GM12891 (cell line): ENCODE measurements at regions not wholly inside any gene's neighbourhood (a gene's known extent, or its start where the extent isn't known, plus 50 kb on each side); places are given as distances from the start of the nearest gene placed in this dataset.
"Not testable (repeated sequence)": the region's sequence is repeated elsewhere in the genome, so short reads cannot be mapped to it uniquely, and the experiment has no call there.

Source experiments
- DNase-seq: peaks from one replicate; pipeline ENCODE4 v3.0.0; 2011; ENCODE audit warnings: low spot score; ENCODE audit not compliant: insufficient read length
- FAIRE-seq: peaks from 2 replicates; lab custom pipeline; 2011; peaks lifted over from hg19 to GRCh38; lab: Jason Lieb, UNC
- PAX5 ChIP-seq: IDR thresholded peaks from 2 replicates; pipeline ENCODE4 v1.6.1; 2011; ENCODE audit warnings: low read length, moderate library complexity, mild to moderate bottlenecking; ENCODE audit not compliant: insufficient read depth, severe bottlenecking
- POLR2A ChIP-seq: IDR thresholded peaks from 2 replicates; pipeline ENCODE4 v1.6.1; 2011; ENCODE audit warnings: low read depth, low read length, control low read depth
- POLR2AphosphoS5 ChIP-seq: IDR thresholded peaks from 2 replicates; pipeline ENCODE4 v1.6.1; 2011; ENCODE audit warnings: low read depth, low read length, control low read depth
- POU2F2 ChIP-seq: IDR thresholded peaks from 2 replicates; pipeline ENCODE4 v1.6.1; 2011; ENCODE audit warnings: low read depth, mild to moderate bottlenecking, control low read depth, low read length, moderate library complexity
- SPI1 ChIP-seq: IDR thresholded peaks from 2 replicates; pipeline ENCODE4 v1.6.1; 2011; ENCODE audit warnings: low read depth, low read length, control low read depth
- TAF1 ChIP-seq: IDR thresholded peaks from 2 replicates; pipeline ENCODE4 v1.6.1; 2011; ENCODE audit warnings: low read depth, low read length, control low read depth

DNA sequence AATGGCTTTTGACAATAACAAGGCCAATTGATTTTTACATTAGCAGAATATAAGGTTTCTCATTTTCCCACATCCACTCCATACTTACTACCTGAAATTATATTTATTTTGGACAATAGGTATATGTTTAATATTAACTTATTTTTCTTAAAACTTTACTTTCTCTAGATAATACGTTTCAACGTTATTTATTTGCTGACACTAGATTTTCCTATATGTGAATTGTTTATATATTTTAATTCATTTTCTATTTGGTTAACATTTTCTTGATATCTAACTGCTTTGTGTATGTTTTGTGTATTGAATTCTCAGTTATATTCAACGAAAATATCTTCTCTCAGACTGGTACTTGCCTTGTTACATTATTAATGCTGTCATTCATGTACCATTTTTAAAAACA, 199.9 kb upstream of the TMEFF2 start:
- DNase-seq = no peak
- TF ChIP-seq POLR2A (no peak), POLR2AphosphoS5 (no peak), PAX5 (no peak), SPI1 (no peak), TAF1 (no peak), POU2F2 (no peak)
- FAIRE-seq = no peak

- TF ChIP-seq TAF1 (no peak), POLR2AphosphoS5 (no peak), POLR2A (no peak), POU2F2 (no peak), PAX5 (no peak), SPI1 (no peak)
- DNase-seq = no peak
- FAIRE-seq = no peak
These were observed 196.3 kb upstream of the TMEFF2 start for GRCh38 chr2:192391041-192391440.

- DNase-seq (no peak), FAIRE-seq (no peak)
- no peak for TF ChIP-seq POU2F2
- TF ChIP-seq POLR2A = no peak
- TF ChIP-seq PAX5 = no peak
- no peak for TF ChIP-seq TAF1
- TF ChIP-seq POLR2AphosphoS5 = no peak
- TF ChIP-seq SPI1 = no peak
These were observed 195.7 kb upstream of the TMEFF2 start for GRCh38 chr2:192390401-192390800.

GRCh38 chr2:192384191-192384590, 189.5 kb upstream of the TMEFF2 start:
- DNase-seq, FAIRE-seq: not testable (repeated sequence)

DNA sequence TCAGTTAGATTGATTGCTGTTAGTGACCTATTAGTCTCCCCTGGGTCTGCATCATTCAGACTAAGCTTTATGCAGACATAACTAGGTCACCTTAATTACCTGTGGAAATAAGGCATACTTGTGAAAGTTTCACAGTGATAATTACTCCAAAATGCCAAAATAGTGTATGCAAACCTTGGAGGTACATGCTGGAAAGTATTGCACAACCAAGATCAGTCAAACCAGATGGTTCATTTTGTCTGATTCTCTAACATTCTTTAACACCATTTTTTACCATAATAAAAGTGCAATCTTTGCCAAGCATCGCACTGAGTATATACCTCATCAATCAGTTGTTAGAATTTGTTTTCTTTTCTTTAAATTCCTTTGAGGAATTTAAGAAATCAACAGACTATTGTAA, 186.3 kb upstream of the TMEFF2 start:
- FAIRE-seq (no peak), DNase-seq (no peak)
- no peak for TF ChIP-seq POU2F2
- TF ChIP-seq TAF1 = no peak
- no peak for TF ChIP-seq POLR2A
- TF ChIP-seq SPI1 = no peak
- no peak for TF ChIP-seq POLR2AphosphoS5
- no peak for TF ChIP-seq PAX5

- TF ChIP-seq SPI1 (no peak), TAF1 (no peak)
- DNase-seq (no peak), FAIRE-seq (no peak)
These were observed 185.0 kb upstream of the TMEFF2 start for GRCh38 chr2:192379736-192380135.

- no peak for DNase-seq
- no peak for FAIRE-seq
- TF ChIP-seq SPI1 (no peak), POLR2AphosphoS5 (no peak), TAF1 (no peak), POLR2A (no peak), POU2F2 (no peak), PAX5 (no peak)
These were observed 182.4 kb upstream of the TMEFF2 start for GRCh38 chr2:192377173-192377572.

DNA sequence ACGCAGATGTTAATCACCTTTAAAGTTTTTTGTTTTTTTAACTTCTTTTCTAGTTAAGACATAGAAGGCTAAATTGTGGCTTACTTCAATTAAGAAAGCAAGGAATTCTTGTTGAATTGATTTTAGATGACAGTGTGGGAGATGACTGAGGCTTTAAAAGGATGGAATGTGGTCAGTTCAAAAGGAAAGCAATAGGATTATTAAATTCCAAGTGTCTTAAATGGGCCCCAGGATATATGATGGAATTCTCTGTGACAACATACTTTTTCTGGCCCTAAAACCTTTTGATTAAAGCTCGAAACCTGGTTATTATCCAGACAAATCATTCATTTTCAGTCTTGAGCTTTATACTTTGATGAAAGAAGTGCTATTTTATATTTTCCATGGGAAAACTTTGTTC, 179.0 kb upstream of the TMEFF2 start:
- no peak for FAIRE-seq
- DNase-seq = no peak
- TF ChIP-seq POU2F2 (no peak), TAF1 (no peak), POLR2A (no peak), PAX5 (no peak), POLR2AphosphoS5 (no peak), SPI1 (no peak)

DNA sequence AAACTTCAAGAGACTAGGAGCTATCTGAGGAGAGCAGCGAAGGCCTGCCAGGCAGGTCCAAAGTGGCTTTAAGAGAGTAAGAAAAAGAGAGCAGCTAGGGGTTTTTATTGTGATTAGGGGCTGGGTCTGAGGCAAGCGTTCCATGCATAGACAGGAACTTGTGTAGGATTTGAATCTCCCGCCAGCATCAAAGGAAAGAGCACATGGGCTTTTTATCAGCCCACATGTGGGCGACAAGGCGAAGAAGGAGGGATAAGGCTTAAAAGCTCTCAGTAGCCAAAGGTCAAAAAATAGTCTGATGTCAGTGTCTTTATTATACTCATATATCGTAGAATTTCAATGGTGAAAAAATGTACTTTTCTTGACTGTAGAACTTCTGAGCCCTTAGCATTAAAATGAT, 178.5 kb upstream of the TMEFF2 start:
- no peak for DNase-seq
- FAIRE-seq = no peak
- TF ChIP-seq TAF1 (no peak), SPI1 (no peak), PAX5 (no peak), POLR2AphosphoS5 (no peak), POLR2A (no peak), POU2F2 (no peak)

GRCh38 chr2:192369969-192370368, 175.2 kb upstream of the TMEFF2 start:
- FAIRE-seq (no peak), DNase-seq (no peak)
- TF ChIP-seq POLR2A = no peak
- no peak for TF ChIP-seq POLR2AphosphoS5
- no peak for TF ChIP-seq TAF1
- no peak for TF ChIP-seq POU2F2
- no peak for TF ChIP-seq SPI1
- no peak for TF ChIP-seq PAX5

DNA sequence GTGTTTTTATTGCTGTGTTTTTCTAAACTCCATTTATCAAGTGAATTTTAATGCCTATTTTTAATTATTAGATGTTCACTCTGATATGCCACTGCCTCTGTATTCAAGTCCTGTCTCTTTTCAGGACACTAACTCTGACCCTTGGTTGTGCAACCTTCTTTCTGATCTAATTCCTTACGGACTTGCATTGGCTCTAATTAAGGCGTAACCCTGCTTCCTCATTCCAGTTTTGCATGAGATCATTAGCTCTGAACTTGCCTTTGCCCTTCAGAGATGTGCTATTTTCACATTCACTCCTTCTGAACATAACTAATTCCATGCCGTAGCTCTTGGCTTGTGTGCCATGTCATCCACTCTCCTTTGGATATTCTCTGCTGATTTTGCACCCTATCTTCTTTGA, 162.5 kb upstream of the TMEFF2 start:
- TF ChIP-seq POU2F2 = no peak
- TF ChIP-seq TAF1 = no peak
- no peak for TF ChIP-seq POLR2A
- no peak for TF ChIP-seq PAX5
- TF ChIP-seq POLR2AphosphoS5 = no peak
- TF ChIP-seq SPI1 = no peak
- DNase-seq (no peak), FAIRE-seq (no peak)
